Cerebellar nuclear complex (tissue), 1 donor: ENCODE measurements at regions not wholly inside any gene's neighbourhood (a gene's known extent, or its start where the extent isn't known, plus 50 kb on each side); places are given as distances from the start of the nearest gene placed in this dataset.
"Not testable (repeated sequence)": the region's sequence is repeated elsewhere in the genome, so short reads cannot be mapped to it uniquely, and the experiment has no call there.

ENCODE experiments used
- DNase-seq, 2 experiments: peaks; one replicate each; lab custom pipeline; 2025; lab: John Stamatoyannopoulos, UW

DNA sequence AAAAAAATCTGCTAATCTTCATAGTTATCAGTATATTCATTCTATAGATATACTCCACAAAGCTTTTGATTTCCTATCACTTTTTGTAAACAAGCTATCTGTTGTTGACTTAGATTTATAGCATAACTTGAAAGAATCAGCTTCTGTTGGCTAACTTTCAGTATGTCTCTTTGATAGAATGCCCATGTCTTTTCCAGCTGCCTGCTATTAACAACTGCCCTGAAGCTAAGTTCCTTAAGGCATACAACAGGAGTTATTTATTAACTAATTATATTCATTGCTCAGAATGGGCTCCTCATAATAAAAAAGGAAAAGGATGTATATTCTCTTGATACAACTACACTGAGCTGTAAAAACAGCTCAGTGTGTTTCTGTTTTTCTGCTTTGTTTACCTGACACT is 293.9 kb downstream of the TUSC7 start:
- no peak for DNase-seq

DNA sequence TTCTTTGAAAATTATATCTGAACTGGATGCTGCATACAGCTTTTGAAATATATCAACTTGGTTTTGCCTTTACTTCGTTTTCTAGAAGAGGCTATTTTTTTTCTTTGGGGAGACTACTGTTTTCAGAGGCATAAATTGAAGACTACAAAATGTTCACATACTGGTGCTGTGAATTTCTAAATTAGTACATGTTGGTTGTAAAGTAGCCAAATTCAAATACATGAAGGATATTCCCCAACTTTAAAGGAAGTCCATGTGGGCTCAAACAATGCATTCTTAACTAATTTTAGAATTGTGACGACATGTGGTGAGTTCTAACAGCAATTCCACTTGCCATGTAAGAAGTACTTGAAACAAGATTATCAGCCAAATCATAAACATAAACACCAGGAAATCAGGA is 295.7 kb downstream of the TUSC7 start:
- DNase-seq: no peak

DNA sequence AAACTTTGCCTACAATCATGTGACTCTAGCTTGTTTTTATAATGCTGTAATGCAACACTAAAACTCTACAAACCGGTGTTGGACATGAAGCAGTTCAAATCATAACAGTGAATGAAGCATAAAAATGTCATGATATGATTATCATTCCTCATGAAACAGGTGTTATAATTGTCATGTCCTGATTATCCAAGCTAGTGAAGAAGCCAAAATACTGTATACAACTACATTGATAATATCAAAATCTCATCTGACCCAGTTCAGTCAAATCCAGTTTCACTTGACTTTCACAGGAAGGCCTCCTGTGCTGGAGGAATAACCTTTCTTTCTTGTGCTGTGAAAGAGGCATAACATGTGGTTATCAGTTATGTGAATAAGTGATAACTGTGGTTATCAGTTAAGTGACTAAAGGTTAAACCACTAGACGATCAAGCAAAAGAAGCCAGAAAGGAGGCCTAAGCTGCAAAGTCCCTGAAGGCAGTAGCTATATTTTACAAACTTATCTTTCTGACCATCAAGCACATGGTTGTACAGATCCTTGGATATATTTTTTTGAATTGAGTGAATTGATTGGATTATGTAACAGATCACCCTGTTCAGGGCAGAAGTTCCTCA is 296.4 kb downstream of the TUSC7 start:
- DNase-seq: no peak

DNA sequence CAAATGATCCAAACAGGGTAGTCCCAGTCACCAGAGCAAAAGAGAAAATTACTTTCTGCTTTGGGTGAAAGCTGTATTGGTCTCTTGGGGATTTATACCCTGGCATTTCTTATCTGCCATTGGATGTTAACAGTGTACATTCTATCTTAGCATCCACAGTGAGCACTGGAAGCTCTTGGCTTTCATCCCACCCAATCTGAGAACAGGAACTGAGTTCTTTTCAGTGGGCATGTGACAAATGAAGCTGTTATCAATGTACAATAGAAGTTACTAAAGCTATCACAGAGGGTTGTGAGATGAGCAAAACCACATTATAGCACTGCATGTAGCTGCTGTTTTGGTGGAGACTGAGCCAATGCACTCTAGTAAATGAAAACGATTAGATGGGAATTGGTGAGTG is 300.7 kb downstream of the TUSC7 start:
- no peak for DNase-seq

DNA sequence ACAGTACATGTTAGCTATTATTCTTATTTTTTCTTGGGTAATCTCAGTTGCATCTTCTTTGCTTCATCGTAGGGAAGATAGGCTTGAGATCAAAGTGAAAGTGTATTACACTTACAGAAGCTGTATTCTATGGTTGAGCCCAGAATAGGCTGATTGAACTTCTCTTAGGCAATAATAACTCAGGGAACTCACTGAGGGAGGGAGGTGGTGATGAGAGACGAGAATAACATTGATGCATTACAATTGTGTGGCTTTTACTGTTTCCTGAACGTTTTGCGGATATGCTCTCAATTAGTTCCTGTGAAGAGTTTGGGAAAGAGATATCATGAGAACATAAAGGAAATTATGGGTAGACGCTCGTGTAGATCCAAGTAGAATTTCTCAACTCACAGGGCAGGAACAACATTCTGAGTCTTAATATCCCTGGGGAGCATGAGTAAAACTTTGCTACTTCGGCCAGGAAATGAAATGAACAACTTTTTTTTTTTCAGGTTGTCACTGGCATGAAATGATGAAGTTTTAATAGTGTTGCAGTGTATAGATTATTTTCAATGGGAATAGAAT is 302.2 kb downstream of the TUSC7 start:
- DNase-seq: no peak

DNA sequence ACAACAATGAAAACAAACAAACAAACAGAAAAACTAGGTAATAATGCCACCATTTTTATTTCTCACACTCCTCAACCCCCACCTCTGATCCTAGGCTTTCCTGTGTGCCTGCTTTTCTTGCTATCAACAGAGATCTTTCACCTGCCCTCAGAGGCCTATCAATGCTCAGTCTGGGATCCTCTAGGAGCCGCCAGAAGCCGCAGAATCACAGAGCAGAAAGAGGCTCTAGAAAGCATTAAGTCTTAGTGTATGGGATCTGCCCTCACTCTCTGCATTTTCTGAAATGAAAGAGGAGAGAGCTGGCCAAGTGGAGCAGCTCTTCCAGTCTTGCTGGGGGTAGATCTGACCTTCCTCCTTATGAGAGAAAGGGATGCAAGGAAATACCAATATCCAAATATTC is 306.8 kb downstream of the TUSC7 start:
- DNase-seq: no peak

DNA sequence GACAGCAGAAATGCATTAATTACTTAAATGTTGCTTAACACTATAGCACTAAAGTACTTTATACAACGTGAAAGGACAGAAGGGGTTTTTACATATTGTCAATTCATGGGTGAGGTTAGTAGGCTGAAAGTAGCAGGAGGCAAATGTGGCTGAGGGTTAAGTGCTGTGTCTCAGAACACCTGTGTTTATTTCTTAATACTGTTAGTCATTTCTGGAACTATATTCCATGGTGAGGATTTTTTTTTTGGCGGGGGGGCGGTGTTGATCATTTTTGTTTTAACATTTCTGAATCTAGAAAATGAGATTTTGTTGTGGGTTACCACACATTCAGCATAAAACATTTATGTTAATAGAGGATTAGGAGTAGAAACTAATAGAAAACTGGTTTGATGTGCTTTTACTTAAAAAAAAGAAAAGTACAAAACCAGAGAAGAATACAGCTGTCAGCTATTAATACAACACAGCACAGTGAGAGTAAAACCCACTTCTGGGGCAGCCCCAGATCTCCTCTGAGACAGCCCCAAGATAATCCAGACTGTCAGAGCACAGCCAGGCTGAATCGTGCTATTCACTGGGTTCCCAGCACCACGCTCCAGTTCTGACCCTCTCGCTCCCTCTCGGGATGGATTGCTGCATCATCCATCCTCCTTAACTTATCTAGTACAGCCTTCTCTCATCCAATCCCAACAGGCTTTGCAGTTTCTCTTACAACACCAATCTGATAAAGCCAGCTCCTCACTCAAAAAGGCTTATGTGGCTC is 307.7 kb downstream of the TUSC7 start:
- no peak for DNase-seq

DNA sequence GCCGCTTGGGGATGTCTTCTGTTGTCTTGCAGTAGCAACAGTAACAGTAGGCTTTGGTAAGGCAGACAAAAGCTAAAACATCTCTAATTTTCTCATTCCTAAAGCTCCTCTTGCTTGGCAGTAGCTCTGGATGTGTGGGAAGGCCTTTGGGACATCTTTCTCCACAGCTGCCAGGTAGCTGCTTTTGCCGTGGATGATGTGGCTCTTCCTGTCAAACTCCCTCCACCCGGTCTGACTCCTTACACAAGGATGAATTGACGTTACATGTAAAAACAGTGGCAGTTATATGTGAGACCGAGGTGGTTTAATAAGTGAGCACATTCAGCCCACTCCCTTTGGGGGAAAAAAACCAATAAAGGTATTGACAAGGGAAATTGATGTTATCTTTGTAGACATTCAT is 309.1 kb downstream of the TUSC7 start:
- DNase-seq: no peak

DNA sequence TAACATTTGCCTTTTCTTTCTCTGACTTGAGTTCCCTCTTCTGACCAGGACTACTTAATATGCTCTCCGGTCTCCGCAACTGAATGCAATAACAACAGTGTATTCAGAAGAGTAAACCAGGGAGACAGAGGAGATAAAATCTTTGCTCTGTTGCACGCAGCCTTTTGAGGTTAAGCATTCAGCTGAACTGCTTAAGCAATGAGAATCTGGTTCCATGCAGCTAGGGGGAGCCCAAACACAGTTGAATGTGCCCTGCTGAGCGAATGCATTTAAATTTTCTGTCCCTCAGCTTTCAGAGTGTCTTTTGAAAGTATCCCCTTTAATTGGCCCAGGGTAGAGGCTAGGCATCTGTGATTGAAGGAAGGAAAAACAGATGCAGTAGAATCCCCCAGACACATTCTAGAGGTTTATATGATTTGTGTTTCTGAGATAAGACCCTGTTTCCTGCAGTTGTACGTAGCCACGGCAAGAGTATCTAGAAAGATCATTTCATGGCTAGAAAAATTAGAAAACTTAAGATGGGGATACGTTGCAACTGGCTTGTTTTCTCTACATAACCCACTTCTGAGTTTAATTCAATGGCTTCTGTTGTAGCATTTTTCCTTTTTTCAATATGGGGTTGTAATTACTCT is 309.6 kb downstream of the TUSC7 start:
- no peak for DNase-seq

DNA sequence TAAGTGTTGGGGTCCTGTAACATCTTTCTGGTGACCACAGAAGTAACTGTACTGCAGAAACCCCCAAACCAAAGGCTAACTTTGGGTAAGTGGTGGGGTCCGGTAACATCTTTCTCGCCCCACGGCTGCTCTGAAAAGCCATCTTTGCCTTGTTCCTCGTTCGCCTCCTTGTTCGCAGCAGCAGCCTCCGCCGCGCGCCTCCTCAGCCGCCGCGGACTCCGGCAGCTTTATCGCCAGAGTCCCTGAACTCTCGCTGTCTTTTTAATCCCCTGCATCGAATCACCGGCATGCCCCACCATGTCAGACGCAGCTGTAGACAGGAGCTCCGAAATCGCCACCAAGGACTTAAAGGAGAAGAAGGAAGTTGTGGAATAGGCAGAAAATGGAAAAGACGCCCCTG is 316.8 kb downstream of the TUSC7 start:
- no peak for DNase-seq

DNA sequence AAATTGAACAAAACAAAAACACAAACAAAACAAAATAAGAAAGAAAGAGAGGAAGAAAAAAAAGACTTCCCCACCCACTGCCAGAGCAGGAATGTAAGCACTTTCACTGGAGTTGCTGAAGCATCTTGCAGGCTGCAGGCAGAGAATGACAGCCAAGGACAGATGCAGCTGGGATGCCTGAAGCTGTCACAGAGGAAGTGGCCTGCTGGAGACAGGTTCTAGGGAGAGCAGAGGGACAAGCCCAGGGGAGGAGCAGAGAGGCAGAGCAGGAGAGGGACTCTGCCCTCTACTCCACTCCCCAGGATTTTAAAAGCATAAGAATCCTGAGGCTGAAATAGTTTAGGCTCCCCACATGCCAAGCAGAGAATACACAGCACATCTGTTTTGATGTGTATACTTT is 326.2 kb downstream of the TUSC7 start:
- no peak for DNase-seq

DNA sequence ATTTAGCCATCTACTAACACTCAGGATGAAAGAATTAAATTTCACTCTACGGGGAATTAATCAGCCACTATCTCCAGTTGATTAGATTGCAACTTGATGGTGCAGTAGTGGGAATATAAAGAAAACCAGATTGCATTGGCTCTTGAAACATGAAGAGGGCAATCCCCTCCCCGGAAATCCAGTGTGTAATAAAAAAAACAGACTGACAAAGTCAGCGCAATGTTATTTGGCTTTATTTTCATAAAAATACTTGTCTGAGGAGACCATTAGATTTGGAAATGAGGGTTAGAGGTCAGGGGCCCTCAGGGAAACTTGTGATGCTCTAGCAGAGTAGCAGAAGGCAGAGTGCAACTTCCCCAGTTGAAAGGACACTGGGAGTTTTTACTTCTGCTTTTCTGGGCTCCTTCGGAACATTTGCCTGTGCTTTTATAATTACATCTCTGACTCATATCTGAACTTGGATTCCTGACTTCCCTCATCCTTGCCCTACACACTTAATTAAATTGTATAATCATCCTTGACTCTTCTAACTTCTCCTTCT is 326.8 kb downstream of the TUSC7 start:
- DNase-seq: no peak

DNA sequence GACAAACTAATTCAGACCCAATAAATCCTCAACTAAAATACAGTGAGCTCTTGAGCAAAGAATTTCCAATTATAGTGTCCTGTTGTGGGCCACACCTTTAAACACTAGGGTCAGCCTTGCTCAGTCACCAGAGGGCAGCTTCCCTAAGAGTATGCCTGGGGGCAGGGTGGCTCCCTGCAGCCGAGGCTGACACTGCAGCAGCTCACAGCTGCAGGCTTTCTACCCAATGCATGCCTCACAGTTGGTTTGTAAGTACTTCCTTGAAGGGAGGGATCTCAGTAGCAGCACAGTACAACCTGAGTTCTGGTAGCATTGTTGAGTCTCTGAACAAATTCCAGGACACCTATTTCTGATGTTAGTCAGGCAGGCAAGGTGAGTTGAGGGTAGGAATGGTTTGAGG is 335.6 kb downstream of the TUSC7 start:
- DNase-seq: no peak

DNA sequence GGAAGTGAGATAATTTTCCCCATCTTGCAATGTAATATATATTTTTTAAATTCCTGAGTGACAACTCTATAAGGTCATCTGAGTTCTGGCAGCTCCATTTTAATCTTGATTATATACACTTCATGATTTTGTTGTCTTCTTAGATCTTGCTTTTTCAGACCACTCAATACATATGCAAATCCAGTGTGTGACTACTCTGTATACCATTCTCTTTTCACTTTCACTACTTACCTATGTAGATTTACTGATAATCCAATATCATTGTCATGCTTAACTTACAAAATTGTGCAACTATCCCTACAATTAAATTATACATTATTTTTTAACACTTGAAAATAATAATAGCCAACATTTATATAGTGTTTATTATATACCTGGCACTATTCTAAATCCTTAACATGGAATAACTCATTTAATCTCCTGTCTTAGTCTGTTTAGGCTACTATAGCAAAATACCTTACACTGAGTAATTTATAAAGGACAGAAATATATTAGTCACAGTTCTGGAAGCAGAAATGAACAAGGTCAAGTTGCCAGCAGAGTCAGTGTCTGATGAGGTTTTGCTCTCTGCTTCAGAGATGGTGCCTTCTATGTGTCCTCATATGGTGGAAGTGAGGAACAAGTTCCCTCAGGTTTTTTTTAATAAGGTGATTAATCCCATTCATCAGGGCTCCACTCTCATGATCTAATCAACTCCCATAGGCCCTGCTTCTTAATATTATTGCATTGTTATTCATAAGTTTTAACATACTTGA is 338.5 kb downstream of the TUSC7 start:
- no peak for DNase-seq

DNA sequence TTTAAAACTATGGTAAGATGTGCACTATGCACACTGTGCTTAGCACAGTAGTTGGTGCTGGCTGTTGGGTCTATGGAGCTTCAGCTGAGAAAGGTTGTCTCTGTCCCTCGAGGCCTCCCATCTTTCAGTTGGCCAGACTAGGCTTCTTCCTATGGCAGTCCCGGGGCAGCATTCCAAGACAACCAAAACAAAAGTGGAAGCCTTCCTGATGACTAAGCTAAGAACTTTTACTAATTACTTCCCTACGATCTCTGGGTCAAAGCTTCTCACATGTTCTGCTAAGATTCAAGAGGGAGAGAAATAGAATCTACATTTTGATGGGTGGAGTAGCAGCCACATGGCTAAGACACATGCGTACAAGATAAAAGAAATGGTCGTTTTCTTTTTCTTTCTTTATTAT is 342.8 kb downstream of the TUSC7 start:
- DNase-seq: no peak

DNA sequence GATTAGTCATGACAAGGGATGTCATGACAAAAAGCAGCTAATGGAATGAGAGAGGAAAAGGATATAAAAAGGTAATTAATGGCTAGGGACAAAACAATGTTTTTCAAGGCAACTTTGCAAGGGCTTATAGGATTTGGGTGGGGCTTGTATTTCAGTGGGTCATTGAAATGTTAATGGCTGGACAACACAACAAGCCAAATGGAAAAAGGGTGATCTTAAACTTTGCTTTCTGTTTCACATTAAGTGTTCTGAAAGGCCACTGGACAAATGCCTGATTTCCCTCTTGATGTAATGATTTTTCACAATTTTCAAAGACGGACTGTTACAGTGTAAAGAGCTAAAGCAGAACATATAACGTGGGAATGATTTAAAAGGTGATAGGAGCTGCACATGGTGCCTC is 345.0 kb downstream of the TUSC7 start:
- no peak for DNase-seq

DNA sequence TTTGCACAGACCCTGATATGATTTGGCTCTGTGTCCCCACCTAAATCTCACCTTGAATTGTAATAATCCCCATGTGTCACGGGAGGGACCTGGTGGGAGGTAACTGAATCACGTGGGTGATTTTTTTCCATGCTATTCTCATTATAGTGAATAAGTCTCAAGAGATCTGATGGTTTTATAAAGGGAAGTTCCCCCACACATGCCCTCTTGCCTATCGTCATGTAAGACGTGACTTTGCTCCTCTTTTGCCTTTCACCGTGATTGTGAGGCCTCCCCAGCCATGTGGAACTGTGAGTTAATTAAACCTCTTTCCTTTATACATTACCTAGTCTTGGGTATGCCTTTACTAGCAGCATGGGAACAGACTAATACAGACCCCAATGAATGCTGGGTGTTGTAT is 347.4 kb downstream of the TUSC7 start:
- DNase-seq: not testable (repeated sequence)

DNA sequence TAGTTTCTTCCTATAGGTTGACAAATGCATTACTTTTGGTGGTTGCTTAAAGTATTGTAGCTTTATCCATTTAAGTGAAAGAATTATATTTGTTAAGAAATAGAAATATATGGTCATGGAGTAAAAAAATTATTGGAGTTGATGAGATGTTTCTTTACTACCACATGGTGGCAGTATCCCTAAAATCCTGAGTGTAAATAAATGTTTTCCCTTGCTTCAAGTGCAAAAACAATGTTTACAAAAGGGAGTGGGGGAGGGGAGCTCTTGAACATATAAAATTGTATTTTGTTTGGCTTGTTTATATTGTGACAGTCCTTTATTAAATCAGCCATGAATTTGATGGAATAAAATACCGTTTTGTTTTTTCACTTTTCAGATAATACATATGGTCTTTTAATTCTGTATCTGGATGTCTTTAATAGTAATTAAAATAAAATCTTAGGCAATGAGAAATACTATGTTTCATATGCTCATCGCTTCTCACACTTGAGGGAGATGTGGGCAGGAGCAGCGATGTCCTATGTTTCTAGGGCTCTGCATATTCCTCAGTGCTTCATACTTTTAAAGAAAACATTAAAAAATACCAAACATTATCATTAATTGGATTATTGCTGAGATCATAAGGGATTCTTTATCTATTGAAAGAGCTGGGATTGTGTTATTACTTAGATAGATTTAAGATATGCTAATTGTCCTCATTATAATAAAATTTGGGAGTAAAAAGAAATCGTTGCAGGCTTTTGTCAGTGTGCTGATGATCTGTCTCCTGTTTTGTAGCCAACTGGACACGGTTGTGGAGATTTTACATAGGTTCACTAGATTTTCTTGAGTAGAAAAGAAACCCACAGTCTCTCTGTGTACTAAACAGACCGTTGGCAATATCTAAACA is 349.7 kb downstream of the TUSC7 start:
- DNase-seq: no peak

DNA sequence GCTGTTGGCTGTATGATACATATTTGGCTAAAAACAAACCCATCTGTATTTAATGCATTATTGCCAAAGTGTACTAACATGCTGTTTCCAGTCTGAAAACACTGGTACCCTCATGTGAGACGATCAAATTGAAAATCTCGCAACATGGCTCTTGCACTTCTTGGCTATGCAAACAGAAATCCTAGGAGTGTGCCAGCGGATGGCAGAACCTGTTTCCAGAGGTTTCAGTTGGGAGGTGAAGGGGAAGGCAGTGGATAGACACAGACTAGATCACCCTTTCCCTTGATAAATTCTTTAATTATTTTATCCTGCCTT is 350.3 kb downstream of the TUSC7 start:
- DNase-seq: no peak

DNA sequence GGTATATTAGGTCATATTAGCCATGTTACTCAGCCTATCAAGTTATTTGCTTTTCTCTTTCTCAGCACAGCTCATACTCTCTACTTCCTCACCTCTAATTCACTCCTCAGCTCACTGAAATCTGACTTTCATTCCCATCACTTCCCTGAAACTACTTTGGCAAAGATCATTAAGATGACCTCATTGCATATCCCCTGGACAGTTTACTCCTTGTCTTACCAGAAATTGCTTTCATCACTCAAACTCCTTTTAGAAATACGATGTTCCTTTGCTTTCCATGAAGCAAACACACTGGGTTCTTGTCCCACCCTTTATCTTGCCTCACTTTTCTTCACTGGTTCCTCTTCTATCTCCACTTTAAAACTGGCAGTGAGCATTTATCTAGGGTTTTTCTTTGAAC is 354.4 kb downstream of the TUSC7 start:
- no peak for DNase-seq

DNA sequence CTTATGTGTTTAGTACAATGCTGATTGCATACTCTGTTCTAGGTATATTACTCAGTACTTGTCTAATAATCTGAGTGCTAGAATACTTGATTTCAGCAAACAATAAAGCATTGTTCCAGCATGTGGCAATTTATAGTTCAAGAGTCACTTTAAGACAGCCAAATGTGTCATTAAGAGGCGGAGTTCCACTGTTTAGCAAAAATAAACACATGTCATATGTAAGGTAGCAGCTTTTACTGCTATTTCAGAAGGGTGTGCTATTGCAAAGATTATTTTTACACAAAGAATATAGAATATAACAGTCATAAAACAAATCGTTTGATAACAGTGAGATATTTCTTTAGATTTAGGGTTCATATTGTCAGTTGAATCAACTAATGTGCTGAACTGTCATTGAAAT is 358.7 kb downstream of the TUSC7 start:
- DNase-seq: no peak
